Neural progenitor cell (in vitro differentiated cells): ENCODE measurements at regions not wholly inside any gene's neighbourhood (a gene's known extent, or its start where the extent isn't known, plus 50 kb on each side); places are given as distances from the start of the nearest gene placed in this dataset.
A peak's percentile ranks its signal among the peaks of the same experiment; 100 is the strongest.

ENCODE experiments used
- DNase-seq: peaks from one replicate; pipeline ENCODE4 v3.0.0-alpha.2; 2016; ENCODE audit warnings: low spot score
- H2AFZ ChIP-seq: fragments of 200-600 bp; sonication (generic); replicated peaks from 2 replicates; pipeline ENCODE4 v1.6.1; 2016; ENCODE audit warnings: antibody characterized with exemption
- H3F3A ChIP-seq: fragments of 200-600 bp; sonication (generic); 2 replicates; pipeline ENCODE4 v1.6.1; 2016; ENCODE audit warnings: antibody characterized with exemption, low read depth
- H3K27ac ChIP-seq: fragments of 200-600 bp; sonication (generic); 2 replicates; pipeline ENCODE4 v1.5.1; 2016; ENCODE audit warnings: mild to moderate bottlenecking
- H3K27me3 ChIP-seq: fragments of 200-600 bp; sonication (generic); 2 replicates; pipeline ENCODE4 v1.6.1; 2016; ENCODE audit warnings: mild to moderate bottlenecking, moderate library complexity
- H3K36me3 ChIP-seq: fragments of 200-600 bp; sonication (generic); 2 replicates; pipeline ENCODE4 v1.5.1; 2016
- H3K4me1 ChIP-seq: fragments of 200-600 bp; sonication (generic); 2 replicates; pipeline ENCODE4 v1.6.1; 2016; ENCODE audit warnings: mixed run types
- H3K4me2 ChIP-seq: fragments of 200-600 bp; sonication (generic); 2 replicates; pipeline ENCODE4 v1.6.1; 2016
- H3K4me3 ChIP-seq: fragments of 200-600 bp; sonication (generic); 2 replicates; pipeline ENCODE4 v1.5.1; 2016
- H3K79me2 ChIP-seq: fragments of 200-600 bp; sonication (generic); 2 replicates; pipeline ENCODE4 v1.6.1; 2016; ENCODE audit warnings: low read depth
- H3K9ac ChIP-seq: fragments of 200-600 bp; sonication (generic); 2 replicates; pipeline ENCODE4 v1.6.1; 2016
- H3K9me3 ChIP-seq: fragments of 200-600 bp; sonication (generic); 2 replicates; pipeline ENCODE4 v1.5.1; 2016; ENCODE audit warnings: low read depth
- H4K20me1 ChIP-seq: fragments of 200-600 bp; sonication (generic); 2 replicates; pipeline ENCODE4 v1.6.1; 2016; ENCODE audit warnings: low read depth
- H3K27ac Mint-ChIP-seq: 3 replicates; pipeline ENCODE4 v1.8.0; 2021; ENCODE audit warnings: mixed read lengths
- H3K27me3 Mint-ChIP-seq: 2 replicates; pipeline ENCODE4 v1.8.0; 2022; ENCODE audit warnings: low read depth, mild to moderate bottlenecking, inconsistent platforms, moderate library complexity, mixed read lengths; ENCODE audit not compliant: insufficient read depth
- H3K36me3 Mint-ChIP-seq: 3 replicates; pipeline ENCODE4 v1.8.0; 2021; ENCODE audit warnings: mixed read lengths
- H3K4me1 Mint-ChIP-seq: 3 replicates; pipeline ENCODE4 v1.8.0; 2021; ENCODE audit warnings: mixed read lengths
- H3K4me3 Mint-ChIP-seq: 3 replicates; pipeline ENCODE4 v1.8.0; 2021; ENCODE audit warnings: mild to moderate bottlenecking, moderate library complexity, mixed read lengths
- H3K9me3 Mint-ChIP-seq: 3 replicates; pipeline ENCODE4 v1.8.0; 2020; ENCODE audit warnings: mixed read lengths
- EZH2 ChIP-seq: fragments of 200-600 bp; sonication (generic); IDR thresholded peaks from 2 replicates; pipeline ENCODE4 v1.6.1; 2017; ENCODE audit warnings: antibody characterized with exemption, mild to moderate bottlenecking, moderate library complexity
- EZH2phosphoT487 ChIP-seq: fragments of 200-600 bp; sonication (generic); IDR thresholded peaks from 2 replicates; pipeline ENCODE4 v1.6.1; 2017; ENCODE audit warnings: antibody characterized with exemption
- TF ChIP-seq, protein P1 (sequence below): fragments of 200-600 bp; sonication (generic); IDR thresholded peaks from 2 replicates; pipeline ENCODE4 v1.5.1; 2017; ENCODE audit warnings: antibody characterized with exemption, mild to moderate bottlenecking

DNA sequence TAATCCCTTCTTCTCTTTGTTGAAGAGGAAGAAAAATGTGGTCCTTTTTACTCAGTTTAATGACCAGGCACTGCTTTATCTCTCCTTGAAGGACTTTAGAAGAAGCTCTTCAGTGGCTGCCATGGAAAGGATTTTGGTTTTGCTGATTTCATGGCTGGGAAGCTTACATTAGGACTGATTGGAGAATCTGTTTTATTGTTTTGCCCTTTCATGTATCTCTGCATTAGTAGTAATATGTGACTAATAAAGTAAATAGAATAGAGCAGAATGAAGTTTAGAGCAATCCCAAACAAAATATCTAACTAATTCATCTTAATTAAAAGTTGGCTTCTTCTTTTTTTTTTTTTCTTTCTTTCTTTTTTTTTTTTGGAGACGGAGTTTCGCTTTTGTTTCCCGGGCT, 502.9 kb downstream of the HAO1 start:
- Histone ChIP-seq H3K4me3 (no peak overlapping the region), H3K27me3 (no peaks in the 10 kb centered on the region), H4K20me1 (no peaks in the 10 kb centered on the region), H3K36me3 (no peaks in the 10 kb centered on the region), H3K4me1 (peaks cover 16% of the 10 kb centered on the region), H3K9ac (no peak overlapping the region), H3K9me3 (no peaks in the 10 kb centered on the region), H3K27ac (peak overlapping the region; percentile 64), H3K79me2 (no peaks in the 10 kb centered on the region), H3K4me2 (peak overlapping the region; percentile 25), H2AFZ (no peak overlapping the region), H3F3A (peaks cover 5% of the 10 kb centered on the region)
- H3K36me3 Mint-ChIP-seq, result peaks cover 3% of the 10 kb centered on the region
- DNase-seq, result peak; percentile 3
- H3K27me3 Mint-ChIP-seq, result no peaks in the 10 kb centered on the region
- no peak overlapping the region for H3K27ac Mint-ChIP-seq
- peaks cover 6% of the 10 kb centered on the region for H3K9me3 Mint-ChIP-seq
- peaks cover 10% of the 10 kb centered on the region for H3K4me1 Mint-ChIP-seq
- TF ChIP-seq, protein P1, sequence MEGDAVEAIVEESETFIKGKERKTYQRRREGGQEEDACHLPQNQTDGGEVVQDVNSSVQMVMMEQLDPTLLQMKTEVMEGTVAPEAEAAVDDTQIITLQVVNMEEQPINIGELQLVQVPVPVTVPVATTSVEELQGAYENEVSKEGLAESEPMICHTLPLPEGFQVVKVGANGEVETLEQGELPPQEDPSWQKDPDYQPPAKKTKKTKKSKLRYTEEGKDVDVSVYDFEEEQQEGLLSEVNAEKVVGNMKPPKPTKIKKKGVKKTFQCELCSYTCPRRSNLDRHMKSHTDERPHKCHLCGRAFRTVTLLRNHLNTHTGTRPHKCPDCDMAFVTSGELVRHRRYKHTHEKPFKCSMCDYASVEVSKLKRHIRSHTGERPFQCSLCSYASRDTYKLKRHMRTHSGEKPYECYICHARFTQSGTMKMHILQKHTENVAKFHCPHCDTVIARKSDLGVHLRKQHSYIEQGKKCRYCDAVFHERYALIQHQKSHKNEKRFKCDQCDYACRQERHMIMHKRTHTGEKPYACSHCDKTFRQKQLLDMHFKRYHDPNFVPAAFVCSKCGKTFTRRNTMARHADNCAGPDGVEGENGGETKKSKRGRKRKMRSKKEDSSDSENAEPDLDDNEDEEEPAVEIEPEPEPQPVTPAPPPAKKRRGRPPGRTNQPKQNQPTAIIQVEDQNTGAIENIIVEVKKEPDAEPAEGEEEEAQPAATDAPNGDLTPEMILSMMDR, result no peak
- H3K4me3 Mint-ChIP-seq, result no peak overlapping the region

DNA sequence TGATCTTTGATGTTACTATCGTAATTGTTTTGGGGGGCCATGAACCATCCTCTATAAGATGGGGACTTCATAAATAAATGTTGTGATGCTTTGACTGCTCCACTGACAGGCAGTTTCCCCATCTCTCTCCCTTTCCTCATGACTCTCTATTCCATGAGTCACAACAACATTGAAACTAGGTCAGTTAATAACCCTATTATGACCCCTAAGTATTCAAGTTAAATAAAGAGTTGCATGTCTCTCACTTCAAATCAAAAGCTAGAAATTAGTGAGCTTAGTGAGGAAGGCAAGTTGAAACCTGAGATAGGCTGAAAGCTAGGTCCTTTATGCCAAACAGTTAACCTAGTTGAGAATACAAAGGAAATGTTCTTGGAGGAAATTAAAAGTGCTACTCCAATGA, 491.0 kb downstream of the HAO1 start:
- H3K27ac ChIP-seq, result no peak overlapping the region
- H4K20me1 ChIP-seq, result no peaks in the 10 kb centered on the region
- Mint-ChIP-seq H3K4me1 (no peaks in the 10 kb centered on the region), H3K27me3 (peaks cover 3% of the 10 kb centered on the region), H3K36me3 (no peaks in the 10 kb centered on the region), H3K9me3 (peaks cover 5% of the 10 kb centered on the region), H3K4me3 (no peak overlapping the region), H3K27ac (no peak overlapping the region)
- H3K79me2 ChIP-seq, result no peaks in the 10 kb centered on the region
- no peak for DNase-seq
- no peaks in the 10 kb centered on the region for H3K27me3 ChIP-seq
- no peak overlapping the region for H3K4me3 ChIP-seq
- no peaks in the 10 kb centered on the region for H3K9me3 ChIP-seq
- H3K4me1 ChIP-seq, result no peaks in the 10 kb centered on the region
- no peak overlapping the region for H3K9ac ChIP-seq
- no peaks in the 10 kb centered on the region for H3K36me3 ChIP-seq
- H2AFZ ChIP-seq, result no peak overlapping the region
- TF ChIP-seq, protein P1, result no peak
- TF ChIP-seq EZH2phosphoT487, result no peak
- no peak for TF ChIP-seq EZH2
- H3F3A ChIP-seq, result no peaks in the 10 kb centered on the region
- H3K4me2 ChIP-seq, result no peak overlapping the region

DNA sequence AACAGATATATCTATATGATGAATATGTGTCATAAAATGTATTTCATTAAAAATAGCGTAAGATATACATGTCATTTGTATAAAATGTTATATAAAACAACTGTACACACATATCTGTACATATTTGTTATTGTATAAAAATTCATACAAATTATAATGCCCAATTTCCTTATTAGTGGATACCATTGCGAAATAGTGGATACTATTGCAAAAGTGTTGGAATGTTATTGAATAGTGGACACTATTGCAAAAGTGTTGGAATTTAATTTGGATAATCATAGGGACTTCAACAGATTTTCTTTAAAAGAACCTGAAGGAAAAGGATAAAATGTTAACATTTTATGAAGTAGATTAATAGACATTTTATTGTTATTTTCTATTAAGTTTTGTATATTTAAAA, 487.4 kb downstream of the HAO1 start:
- Histone ChIP-seq H4K20me1 (no peaks in the 10 kb centered on the region), H3K4me3 (no peak overlapping the region), H3K9ac (no peak overlapping the region), H3K4me2 (no peak overlapping the region), H3K4me1 (no peaks in the 10 kb centered on the region), H3K27me3 (no peaks in the 10 kb centered on the region), H3F3A (no peaks in the 10 kb centered on the region), H3K79me2 (no peaks in the 10 kb centered on the region), H2AFZ (no peak overlapping the region), H3K27ac (no peak overlapping the region), H3K36me3 (no peaks in the 10 kb centered on the region), H3K9me3 (no peaks in the 10 kb centered on the region)
- no peak overlapping the region for H3K27ac Mint-ChIP-seq
- DNase-seq, result no peak
- H3K9me3 Mint-ChIP-seq, result no peaks in the 10 kb centered on the region
- peaks cover 3% of the 10 kb centered on the region for H3K27me3 Mint-ChIP-seq
- TF ChIP-seq, protein P1, result no peak
- no peak for TF ChIP-seq EZH2
- no peak for TF ChIP-seq EZH2phosphoT487
- H3K36me3 Mint-ChIP-seq, result no peaks in the 10 kb centered on the region
- H3K4me3 Mint-ChIP-seq, result no peak overlapping the region
- H3K4me1 Mint-ChIP-seq, result no peaks in the 10 kb centered on the region

DNA sequence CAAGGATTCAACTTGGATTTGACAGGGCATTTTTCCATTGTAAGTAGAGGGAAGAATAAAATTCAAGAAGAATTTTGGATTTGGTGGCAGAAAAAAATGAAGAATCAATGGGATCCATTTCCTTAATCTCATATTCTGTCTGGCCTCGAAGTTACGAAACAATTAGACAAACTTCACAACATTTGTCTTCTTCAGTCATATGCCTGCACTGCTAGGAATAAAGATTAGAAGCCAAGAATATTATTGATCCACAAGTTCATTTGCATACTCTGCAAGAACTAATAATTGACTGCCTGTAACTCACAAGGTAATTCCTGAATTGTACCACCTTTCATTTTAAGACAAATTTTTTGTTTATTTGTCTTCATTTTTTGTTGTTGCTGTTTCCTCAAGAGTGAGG, 486.2 kb downstream of the HAO1 start:
- Histone ChIP-seq H3K79me2 (no peaks in the 10 kb centered on the region), H3F3A (no peaks in the 10 kb centered on the region), H3K27me3 (no peaks in the 10 kb centered on the region), H4K20me1 (no peaks in the 10 kb centered on the region), H3K36me3 (no peaks in the 10 kb centered on the region), H3K4me3 (no peak overlapping the region), H3K4me2 (no peak overlapping the region), H3K9me3 (no peaks in the 10 kb centered on the region), H3K27ac (no peak overlapping the region), H2AFZ (no peak overlapping the region), H3K4me1 (no peaks in the 10 kb centered on the region), H3K9ac (no peak overlapping the region)
- no peaks in the 10 kb centered on the region for H3K9me3 Mint-ChIP-seq
- DNase-seq, result no peak
- H3K4me1 Mint-ChIP-seq, result no peaks in the 10 kb centered on the region
- H3K36me3 Mint-ChIP-seq, result no peaks in the 10 kb centered on the region
- H3K27me3 Mint-ChIP-seq, result peaks cover 3% of the 10 kb centered on the region
- H3K4me3 Mint-ChIP-seq, result no peak overlapping the region
- no peak for TF ChIP-seq EZH2phosphoT487
- no peak for TF ChIP-seq EZH2
- TF ChIP-seq, protein P1, result no peak
- H3K27ac Mint-ChIP-seq, result no peak overlapping the region
